Fibroblast of lung (primary cell): ENCODE measurements at regions not wholly inside any gene's neighbourhood (a gene's known extent, or its start where the extent isn't known, plus 50 kb on each side); places are given as distances from the start of the nearest gene placed in this dataset.

Experiments
- DNase-seq, 2 donors: peaks; one replicate each; pipeline versions ENCODE4 v3.0.0 to v3.0.0-alpha.2; 2010; ENCODE audit warnings: low read depth in 2 of 2
- H2AFZ ChIP-seq: 2 replicates; pipeline ENCODE4 v1.5.1; 2012; ENCODE audit warnings: low read length, control low read depth, inconsistent platforms
- H3K27ac ChIP-seq: 2 replicates; pipeline ENCODE4 v1.5.1; 2011; ENCODE audit warnings: low read length, control low read depth; ENCODE audit not compliant: insufficient read depth
- H3K27me3 ChIP-seq: 2 replicates; pipeline ENCODE4 v1.5.1; 2011; ENCODE audit warnings: mild to moderate bottlenecking, low read length; ENCODE audit not compliant: control insufficient read depth, insufficient read depth
- H3K36me3 ChIP-seq: 2 replicates; pipeline ENCODE4 v1.5.1; 2011; ENCODE audit warnings: low read length; ENCODE audit not compliant: control insufficient read depth, insufficient read depth
- H3K4me1 ChIP-seq: 2 replicates; pipeline ENCODE4 v1.5.1; 2011; ENCODE audit warnings: low read length; ENCODE audit not compliant: control insufficient read depth, insufficient read depth; ENCODE audit errors: extremely low read depth
- H3K4me2 ChIP-seq: 2 replicates; pipeline ENCODE4 v1.5.1; 2011; ENCODE audit warnings: low read length, control low read depth; ENCODE audit not compliant: insufficient read depth; ENCODE audit errors: extremely low read depth
- H3K4me3 ChIP-seq, 4 experiments: fragments of 200-600 bp in 1 of 4; sonication (generic) in 1 of 4; replicated peaks in 1 of 4; 2 replicates each; pipeline ENCODE4 v1.5.1; 2011 to 2016; ENCODE audit warnings: low read length in 4 of 4, low read depth in 3 of 4, mild to moderate bottlenecking in 3 of 4, control low read depth in 2 of 4, inconsistent platforms in 1 of 4, mixed read lengths in 1 of 4; ENCODE audit not compliant: insufficient read depth in 1 of 4; ENCODE audit errors: control extremely low read depth in 1 of 4
- H3K79me2 ChIP-seq: 2 replicates; pipeline ENCODE4 v1.5.1; 2012; ENCODE audit warnings: mild to moderate bottlenecking, low read length, inconsistent platforms; ENCODE audit not compliant: control insufficient read depth, insufficient read depth
- H3K9ac ChIP-seq: 2 replicates; pipeline ENCODE4 v1.5.1; 2011; ENCODE audit warnings: mild to moderate bottlenecking, low read length, control low read depth; ENCODE audit not compliant: insufficient read depth
- H3K9me3 ChIP-seq: 2 replicates; pipeline ENCODE4 v1.5.1; 2012; ENCODE audit warnings: low read depth, low read length; ENCODE audit not compliant: control insufficient read depth, insufficient read depth
- H4K20me1 ChIP-seq: 2 replicates; pipeline ENCODE4 v1.5.1; 2011; ENCODE audit warnings: low read length; ENCODE audit not compliant: control insufficient read depth, insufficient read depth; ENCODE audit errors: extremely low read depth
- CTCF ChIP-seq, 2 donors: IDR thresholded peaks in 1 of 2; conservative IDR thresholded peaks in 1 of 2; 1 replicate in 1 of 2; 2 replicates in 1 of 2; pipeline ENCODE4 v1.5.1; 2011 to 2012; ENCODE audit warnings: low read length in 2 of 2, control low read depth in 1 of 2, inconsistent platforms in 1 of 2, low read depth in 1 of 2, mild to moderate bottlenecking in 1 of 2
- EZH2 ChIP-seq: IDR thresholded peaks from 2 replicates; pipeline ENCODE4 v1.5.1; 2012; ENCODE audit warnings: low read length, control low read depth, mild to moderate bottlenecking; ENCODE audit errors: missing control alignments

GRCh38 chr7:66508431-66508830, 120.2 kb upstream of the KCTD7 start:
- no peak overlapping the region for H3K4me2 ChIP-seq
- no peak overlapping the region for H3K4me3 ChIP-seq
- no peak overlapping the region for H3K27ac ChIP-seq
- H3K4me1 ChIP-seq: no peaks in the 10 kb centered on the region
- no peak overlapping the region for H3K9ac ChIP-seq
- DNase-seq: no peak
- TF ChIP-seq EZH2 (no peak), CTCF (conservative IDR thresholded peaks at IDR 0.05 in 1 of 2, IDR thresholded peaks at IDR 0.05 in 1 of 2; ENCODE audit: low read depth in 1 of 2, low read length in 2 of 2) (no peak)
- H3K27me3 ChIP-seq: no peaks in the 10 kb centered on the region
- no peaks in the 10 kb centered on the region for H3K36me3 ChIP-seq
- no peaks in the 10 kb centered on the region for H3K9me3 ChIP-seq
- no peaks in the 10 kb centered on the region for H4K20me1 ChIP-seq
- H2AFZ ChIP-seq: no peak overlapping the region
- no peaks in the 10 kb centered on the region for H3K79me2 ChIP-seq

GRCh38 chr7:66514050-66514449, 114.6 kb upstream of the KCTD7 start:
- H3K4me2 ChIP-seq: no peak overlapping the region
- H3K27me3 ChIP-seq: no peaks in the 10 kb centered on the region
- no peaks in the 10 kb centered on the region for H3K9me3 ChIP-seq
- no peak overlapping the region for H2AFZ ChIP-seq
- no peak for DNase-seq
- H3K4me3 ChIP-seq: no peak overlapping the region
- no peaks in the 10 kb centered on the region for H3K36me3 ChIP-seq
- H4K20me1 ChIP-seq: no peaks in the 10 kb centered on the region
- TF ChIP-seq CTCF (conservative IDR thresholded peaks at IDR 0.05 in 1 of 2, IDR thresholded peaks at IDR 0.05 in 1 of 2; ENCODE audit: low read depth in 1 of 2, low read length in 2 of 2) (no peak), EZH2 (no peak)
- no peak overlapping the region for H3K9ac ChIP-seq
- H3K27ac ChIP-seq: no peak overlapping the region
- H3K4me1 ChIP-seq: no peaks in the 10 kb centered on the region
- H3K79me2 ChIP-seq: no peaks in the 10 kb centered on the region

DNA sequence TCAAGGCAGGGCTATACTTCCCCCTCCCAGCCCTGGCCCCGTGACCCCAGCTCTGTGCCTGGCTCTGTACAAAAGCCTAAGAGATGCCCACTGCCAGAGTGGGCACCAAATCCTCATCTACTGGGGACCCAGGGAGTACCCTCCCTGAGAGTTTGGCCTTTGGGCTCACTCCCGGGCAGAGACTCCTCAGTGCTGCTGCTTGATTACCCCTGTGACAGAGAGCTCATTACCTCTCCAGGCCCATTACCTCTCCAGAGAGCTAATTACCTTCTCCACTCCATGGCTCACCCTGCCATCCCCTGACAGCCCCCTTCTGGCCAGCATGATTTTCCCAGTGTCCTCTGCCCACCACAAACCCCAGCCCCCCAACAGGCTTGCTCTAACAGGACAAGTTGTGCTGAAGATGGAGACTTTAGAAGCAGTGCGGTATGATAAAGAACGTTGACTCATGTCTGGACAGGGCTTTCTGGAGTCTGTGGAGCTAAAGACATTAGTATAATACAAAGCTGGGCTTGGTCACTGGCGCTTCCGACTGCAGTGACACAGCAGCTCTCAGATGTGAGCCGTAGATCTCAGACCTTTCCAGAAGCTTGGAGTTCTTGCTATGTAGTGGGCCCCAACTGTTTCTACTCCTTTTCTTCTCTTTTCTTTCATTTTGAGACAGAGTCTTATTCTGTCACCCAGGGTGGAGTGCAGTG, 111.3 kb upstream of the KCTD7 start:
- no peaks in the 10 kb centered on the region for H4K20me1 ChIP-seq
- no peak overlapping the region for H3K27ac ChIP-seq
- H2AFZ ChIP-seq: no peak overlapping the region
- TF ChIP-seq CTCF (conservative IDR thresholded peaks at IDR 0.05 in 1 of 2, IDR thresholded peaks at IDR 0.05 in 1 of 2; ENCODE audit: low read depth in 1 of 2, low read length in 2 of 2) (no peak), EZH2 (no peak)
- no peak overlapping the region for H3K9ac ChIP-seq
- H3K27me3 ChIP-seq: no peaks in the 10 kb centered on the region
- DNase-seq: peak in 1 of 2 donors; percentile 18
- no peak overlapping the region for H3K4me3 ChIP-seq
- no peaks in the 10 kb centered on the region for H3K4me1 ChIP-seq
- no peaks in the 10 kb centered on the region for H3K79me2 ChIP-seq
- no peaks in the 10 kb centered on the region for H3K9me3 ChIP-seq
- no peak overlapping the region for H3K4me2 ChIP-seq
- no peaks in the 10 kb centered on the region for H3K36me3 ChIP-seq
